ENCODE measurements at regions not wholly inside any gene's neighbourhood (a gene's known extent, or its start where the extent isn't known, plus 50 kb on each side); places are given as distances from the start of the nearest gene placed in this dataset.

- TF ChIP-seq POLR2A (IDR thresholded peaks at IDR 0.05; ENCODE audit: low read depth, low read length): no peak
- TF ChIP-seq CTCF (conservative IDR thresholded peaks at IDR 0.05; ENCODE audit: low read depth, low read length): no peak
These were observed 171.6 kb upstream of the TSC22D2 start for GRCh38 chr3:150236316-150237082.

All from IMR-90 (cell line).